ENCODE measurements at regions not wholly inside any gene's neighbourhood (a gene's known extent, or its start where the extent isn't known, plus 50 kb on each side); places are given as distances from the start of the nearest gene placed in this dataset.
A peak's percentile ranks its signal among the peaks of the same experiment; 100 is the strongest.

DNA sequence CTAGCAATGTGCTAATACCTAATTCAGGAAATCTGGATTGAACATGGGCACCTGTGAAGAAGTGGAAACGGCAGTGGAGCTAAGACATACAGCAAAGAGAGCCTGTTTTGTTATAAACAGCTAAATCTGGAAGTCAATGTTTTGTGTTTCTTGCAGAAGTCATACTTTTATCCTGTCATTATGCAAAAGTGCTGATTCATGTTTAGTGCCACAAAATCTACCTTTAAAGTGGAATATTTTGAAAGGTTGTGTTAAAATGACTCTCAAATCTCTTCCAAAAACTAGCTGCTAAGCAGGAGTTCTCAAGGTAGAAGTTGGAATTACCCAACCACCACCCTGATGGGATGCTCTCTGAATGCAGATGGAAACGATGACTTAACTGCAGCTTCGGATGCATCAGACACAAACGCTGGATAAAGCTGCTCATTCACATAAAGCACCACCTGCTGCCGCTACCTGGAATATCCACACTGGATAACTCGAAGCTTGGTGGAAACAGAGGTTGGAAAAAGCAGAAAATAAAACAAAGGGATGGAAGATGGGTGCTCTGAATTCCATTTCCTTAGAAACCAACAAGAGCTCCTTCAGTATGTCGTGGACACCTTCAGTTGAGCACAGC is 132.6 kb upstream of the ZNF236 start:
- no peak for TF ChIP-seq CTCF (IDR thresholded peaks at IDR 0.05; ENCODE audit: insufficient read depth, low read depth, low read length)
- ChIA-PET POLR2A (no interaction called here), CTCF (interaction anchor here (1.3 kb wide), 1 partner anchor 291 kb away, joined by 6 read pairs; no protein-coding TSS in a partner anchor)
- Histone ChIP-seq H3K27me3 (ENCODE audit: control insufficient read depth, insufficient read depth, low read length) (peaks cover 9% of the 10 kb centered on the region), H3K36me3 (ENCODE audit: control insufficient read depth, insufficient read depth, low read length) (no peaks in the 10 kb centered on the region), H3K4me3 (ENCODE audit: low read depth, low read length) (no peak overlapping the region)
- no peak for DNase-seq (ENCODE audit: low read depth)

DNA sequence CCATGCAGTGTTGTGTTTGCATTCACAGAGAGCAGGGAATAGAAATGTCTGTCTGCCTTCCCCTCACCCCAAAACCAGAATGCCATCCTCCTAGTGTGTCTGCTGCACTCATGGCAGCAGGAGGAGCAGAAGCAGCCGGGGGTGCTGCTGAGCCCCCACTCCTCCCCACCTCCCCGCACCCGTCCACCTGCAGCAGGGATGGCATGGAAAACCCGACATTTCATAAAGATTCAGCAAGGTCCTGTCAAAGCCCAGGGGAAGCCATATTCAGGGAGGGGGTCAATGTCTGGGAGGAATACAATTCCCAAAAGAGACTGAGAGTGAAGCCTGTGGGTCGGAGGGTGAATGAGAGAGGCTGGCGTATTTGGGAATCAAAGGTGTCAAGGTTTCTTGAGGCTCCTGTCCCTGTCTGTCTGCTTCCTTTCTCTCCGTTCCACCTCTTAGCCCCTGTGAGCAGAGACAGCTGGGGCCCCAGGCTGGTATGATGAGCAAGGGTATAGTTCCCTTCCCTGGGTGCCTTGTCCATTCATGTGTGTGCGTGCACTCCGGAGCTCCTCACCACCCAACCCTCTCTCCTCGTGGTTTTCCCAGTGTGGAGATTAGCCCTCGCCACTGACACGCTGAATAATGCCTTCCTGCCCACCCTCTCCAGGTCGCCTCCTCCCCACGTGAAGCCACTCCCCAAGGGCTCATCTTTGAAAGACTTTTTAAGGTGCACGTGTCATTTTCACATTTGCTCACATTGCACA is 133.5 kb upstream of the ZNF236 start:
- POLR2A ChIA-PET, result no interaction called here
- TF ChIP-seq CTCF (IDR thresholded peaks at IDR 0.05; ENCODE audit: insufficient read depth, low read depth, low read length), result no peak
- CTCF ChIA-PET, result interaction anchor here (1.0 to 1.3 kb wide), 5 partner anchors 13 to 290 kb away, joined by 3 to 6 read pairs (median 4); partner anchors contain the start of gene ZNF516
- no peak for DNase-seq (ENCODE audit: low read depth)
- Histone ChIP-seq H3K4me3 (ENCODE audit: low read depth, low read length) (no peak overlapping the region), H3K36me3 (ENCODE audit: control insufficient read depth, insufficient read depth, low read length) (no peaks in the 10 kb centered on the region), H3K27me3 (ENCODE audit: control insufficient read depth, insufficient read depth, low read length) (peaks cover 9% of the 10 kb centered on the region)

GRCh38 chr18:76687304-76687962 is 134.9 kb upstream of the ZNF236 start:
- H3K36me3 ChIP-seq (ENCODE audit: control insufficient read depth, insufficient read depth, low read length), result no peaks in the 10 kb centered on the region
- H3K4me3 ChIP-seq (ENCODE audit: low read depth, low read length), result no peak overlapping the region
- peaks cover 9% of the 10 kb centered on the region for H3K27me3 ChIP-seq (ENCODE audit: control insufficient read depth, insufficient read depth, low read length)
- CTCF ChIA-PET, result interaction anchor here (0.7 to 4.9 kb wide), 14 partner anchors 8 to 339 kb away, joined by 3 to 52 read pairs (median 3); partner anchors contain the start of gene ZNF516
- POLR2A ChIA-PET, result interaction anchor here (0.6 kb wide), 1 partner anchor 243 kb away, joined by 4 read pairs; no protein-coding TSS in a partner anchor
- no peak for TF ChIP-seq CTCF (IDR thresholded peaks at IDR 0.05; ENCODE audit: insufficient read depth, low read depth, low read length)
- no peak for DNase-seq (ENCODE audit: low read depth)

DNA sequence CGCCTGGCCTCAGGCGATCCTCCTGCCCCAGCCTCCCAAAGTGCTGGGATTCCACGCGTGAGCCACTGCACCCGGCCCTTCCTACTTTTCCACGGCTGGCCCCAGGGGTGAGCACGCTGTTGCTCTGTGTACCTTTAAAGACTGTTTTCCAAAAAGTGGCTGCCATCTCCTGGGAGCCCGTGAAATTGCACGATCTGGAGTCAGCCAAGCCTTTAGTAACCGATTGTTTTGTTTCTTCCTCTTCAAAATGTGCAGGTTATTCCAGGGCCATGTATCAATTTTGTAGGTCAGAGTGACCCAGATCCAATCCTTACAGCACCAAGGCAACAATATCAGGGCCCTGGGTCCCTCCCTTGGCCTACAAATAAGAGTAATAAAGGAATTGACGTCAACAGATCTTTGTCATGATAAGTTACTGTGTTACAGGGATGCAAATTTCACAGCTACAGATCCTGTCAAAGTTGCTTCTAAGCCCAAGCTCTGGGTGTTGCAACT is 135.6 kb upstream of the ZNF236 start:
- peak; percentile 74 for TF ChIP-seq CTCF (IDR thresholded peaks at IDR 0.05; ENCODE audit: insufficient read depth, low read depth, low read length)
- POLR2A ChIA-PET, result interaction anchor here (0.6 kb wide), 1 partner anchor 243 kb away, joined by 4 read pairs; no protein-coding TSS in a partner anchor
- CTCF ChIA-PET, result interaction anchor here (0.7 to 4.9 kb wide), 11 partner anchors 9 to 339 kb away, joined by 3 to 52 read pairs (median 3); no protein-coding TSS in a partner anchor
- Histone ChIP-seq H3K4me3 (ENCODE audit: low read depth, low read length) (no peak overlapping the region), H3K27me3 (ENCODE audit: control insufficient read depth, insufficient read depth, low read length) (peaks cover 9% of the 10 kb centered on the region), H3K36me3 (ENCODE audit: control insufficient read depth, insufficient read depth, low read length) (no peaks in the 10 kb centered on the region)
- no peak for DNase-seq (ENCODE audit: low read depth)

DNA sequence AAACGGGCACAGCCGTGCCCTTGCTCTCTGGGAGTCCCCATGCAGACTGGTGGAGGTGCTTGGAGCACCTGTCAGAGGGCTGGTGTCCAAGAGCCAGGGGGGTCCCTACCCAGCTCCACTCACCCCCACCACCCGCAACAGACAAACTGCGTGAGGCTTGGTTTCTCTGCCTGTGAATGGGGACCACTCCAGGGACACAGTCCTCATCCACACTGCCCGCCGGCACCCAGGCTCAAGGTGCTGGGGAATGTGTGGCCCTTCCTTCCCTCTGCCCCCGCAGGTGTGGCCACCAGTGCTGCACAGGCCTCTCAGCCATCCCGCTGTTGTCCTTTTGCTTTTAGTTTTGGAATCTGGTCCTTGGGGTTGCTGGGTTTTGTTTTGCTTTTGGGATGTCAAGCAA is 136.5 kb upstream of the ZNF236 start:
- TF ChIP-seq CTCF (IDR thresholded peaks at IDR 0.05; ENCODE audit: insufficient read depth, low read depth, low read length), result no peak
- ChIA-PET CTCF (interaction anchor here (4.9 kb wide), 1 partner anchor 287 kb away, joined by 52 read pairs; no protein-coding TSS in a partner anchor), POLR2A (no interaction called here)
- DNase-seq (ENCODE audit: low read depth), result no peak
- no peaks in the 10 kb centered on the region for H3K36me3 ChIP-seq (ENCODE audit: control insufficient read depth, insufficient read depth, low read length)
- H3K4me3 ChIP-seq (ENCODE audit: low read depth, low read length), result no peak overlapping the region
- peaks cover 9% of the 10 kb centered on the region for H3K27me3 ChIP-seq (ENCODE audit: control insufficient read depth, insufficient read depth, low read length)

Data from BJ (cell line).